HCT116 (cell line): ENCODE measurements at regions not wholly inside any gene's neighbourhood (a gene's known extent, or its start where the extent isn't known, plus 50 kb on each side); places are given as distances from the start of the nearest gene placed in this dataset.

ENCODE experiments used
- EZH2 ChIP-seq: fragments of 200-600 bp; sonication (generic); IDR thresholded peaks from 2 replicates; pipeline ENCODE4 v1.6.1; 2017; ENCODE audit warnings: antibody characterized with exemption, mixed run types
- EZH2phosphoT487 ChIP-seq: fragments of 200-600 bp; IDR thresholded peaks from 2 replicates; pipeline ENCODE4 v1.6.1; 2018; ENCODE audit warnings: antibody characterized with exemption, borderline replicate concordance
- JUND ChIP-seq: IDR thresholded peaks from 2 replicates; pipeline ENCODE4 v1.6.1; 2012
- POLR2A ChIP-seq: IDR thresholded peaks from 2 replicates; pipeline ENCODE4 v1.7.0; 2011; ENCODE audit warnings: borderline replicate concordance; ENCODE audit not compliant: insufficient read depth, insufficient read length; ENCODE audit errors: extremely low read depth
- REST ChIP-seq: IDR thresholded peaks from 2 replicates; pipeline ENCODE4 v1.6.1; 2012; ENCODE audit warnings: low read depth
- TF ChIP-seq, protein P1 (sequence below), 3 experiments: fragments of 200-600 bp in 1 of 3; sonication (generic) in 1 of 3; IDR thresholded peaks in 2 of 3; conservative IDR thresholded peaks in 1 of 3; 2 replicates each; pipeline ENCODE4 v1.5.1; 2012 to 2017; ENCODE audit warnings: low read depth in 2 of 3, low read length in 2 of 3, antibody characterized with exemption in 1 of 3, borderline replicate concordance in 1 of 3, control low read depth in 1 of 3, mild to moderate bottlenecking in 1 of 3, mixed read lengths in 1 of 3, mixed run types in 1 of 3, moderate library complexity in 1 of 3; ENCODE audit not compliant: insufficient read depth in 1 of 3

DNA sequence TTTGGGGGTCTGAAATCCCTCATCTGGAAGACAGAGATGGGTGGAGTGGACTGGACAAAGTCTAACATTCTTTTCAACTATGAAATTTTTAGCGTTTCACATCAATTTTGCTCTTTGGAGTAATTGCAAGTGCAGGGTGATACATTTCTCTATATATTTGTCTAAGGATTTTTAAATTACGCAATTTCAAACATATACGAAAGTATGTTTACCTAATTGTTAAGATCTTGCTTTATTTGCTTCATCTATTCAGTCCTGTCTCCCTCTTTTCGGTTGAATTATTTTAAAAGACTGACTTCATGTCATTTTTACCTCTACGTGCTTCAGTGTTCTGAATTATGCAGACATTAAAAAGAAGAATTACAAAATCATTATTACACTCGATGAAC is 101.9 kb upstream of the CREB5 start:
- TF ChIP-seq, protein P1, sequence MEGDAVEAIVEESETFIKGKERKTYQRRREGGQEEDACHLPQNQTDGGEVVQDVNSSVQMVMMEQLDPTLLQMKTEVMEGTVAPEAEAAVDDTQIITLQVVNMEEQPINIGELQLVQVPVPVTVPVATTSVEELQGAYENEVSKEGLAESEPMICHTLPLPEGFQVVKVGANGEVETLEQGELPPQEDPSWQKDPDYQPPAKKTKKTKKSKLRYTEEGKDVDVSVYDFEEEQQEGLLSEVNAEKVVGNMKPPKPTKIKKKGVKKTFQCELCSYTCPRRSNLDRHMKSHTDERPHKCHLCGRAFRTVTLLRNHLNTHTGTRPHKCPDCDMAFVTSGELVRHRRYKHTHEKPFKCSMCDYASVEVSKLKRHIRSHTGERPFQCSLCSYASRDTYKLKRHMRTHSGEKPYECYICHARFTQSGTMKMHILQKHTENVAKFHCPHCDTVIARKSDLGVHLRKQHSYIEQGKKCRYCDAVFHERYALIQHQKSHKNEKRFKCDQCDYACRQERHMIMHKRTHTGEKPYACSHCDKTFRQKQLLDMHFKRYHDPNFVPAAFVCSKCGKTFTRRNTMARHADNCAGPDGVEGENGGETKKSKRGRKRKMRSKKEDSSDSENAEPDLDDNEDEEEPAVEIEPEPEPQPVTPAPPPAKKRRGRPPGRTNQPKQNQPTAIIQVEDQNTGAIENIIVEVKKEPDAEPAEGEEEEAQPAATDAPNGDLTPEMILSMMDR (IDR thresholded peaks at IDR 0.05 in 2 of 3, conservative IDR thresholded peaks at IDR 0.05 in 1 of 3; ENCODE audit: borderline replicate concordance in 1 of 3, insufficient read depth in 1 of 3, low read depth in 2 of 3, low read length in 2 of 3): no peak
- TF ChIP-seq EZH2 (no peak), JUND (no peak), EZH2phosphoT487 (no peak), REST (no peak), POLR2A (no peak)
